ENCODE measurements at regions not wholly inside any gene's neighbourhood (a gene's known extent, or its start where the extent isn't known, plus 50 kb on each side); places are given as distances from the start of the nearest gene placed in this dataset.

- no peaks in the 10 kb centered on the region for H3K27me3 Mint-ChIP-seq
Measured at GRCh38 chr3:117358717-117359314, 649.2 kb downstream of the TUSC7 start.

DNA sequence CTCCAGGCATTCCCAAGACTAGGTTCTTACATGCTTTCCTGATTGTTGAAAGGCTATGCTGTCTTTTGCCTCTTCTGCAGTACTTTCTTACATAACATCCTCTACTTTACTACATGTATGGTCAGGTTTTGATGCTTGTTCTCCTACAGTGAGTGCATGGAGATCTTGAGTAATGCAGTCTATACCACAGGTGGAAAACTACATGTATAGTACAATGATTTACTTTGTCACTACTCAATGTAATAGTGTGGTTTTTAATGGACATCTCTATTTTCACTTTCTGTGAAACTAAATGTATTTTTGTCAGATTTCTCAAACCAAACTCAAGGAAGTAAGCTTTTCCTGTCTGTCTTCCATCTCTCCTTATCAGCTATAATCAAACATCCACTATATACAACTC, 657.0 kb downstream of the TUSC7 start:
- Mint-ChIP-seq H3K4me3 (no peak overlapping the region), H3K9me3 (peaks cover 14% of the 10 kb centered on the region), H3K4me1 (ENCODE audit: low read depth) (no peaks in the 10 kb centered on the region), H3K36me3 (ENCODE audit: low read depth) (no peaks in the 10 kb centered on the region), H3K27me3 (no peaks in the 10 kb centered on the region), H3K27ac (no peak overlapping the region)
- no peak for DNase-seq

More at GRCh38 chr3:117358717-117359314, 649.2 kb downstream of the TUSC7 start:
- DNase-seq: no peak
- Mint-ChIP-seq H3K4me3 (no peak overlapping the region), H3K36me3 (ENCODE audit: low read depth) (no peaks in the 10 kb centered on the region), H3K9me3 (peaks cover 32% of the 10 kb centered on the region), H3K4me1 (ENCODE audit: low read depth) (no peaks in the 10 kb centered on the region), H3K27ac (no peak overlapping the region)

- no peaks in the 10 kb centered on the region for H3K36me3 Mint-ChIP-seq (ENCODE audit: low read depth)
- H3K4me1 Mint-ChIP-seq (ENCODE audit: low read depth): no peaks in the 10 kb centered on the region
- H3K9me3 Mint-ChIP-seq: peaks cover 4% of the 10 kb centered on the region
- no peaks in the 10 kb centered on the region for H3K27me3 Mint-ChIP-seq
- H3K4me3 Mint-ChIP-seq: no peak overlapping the region
- no peak overlapping the region for H3K27ac Mint-ChIP-seq
- DNase-seq: no peak
Measured at GRCh38 chr3:117367861-117368260, 658.3 kb downstream of the TUSC7 start.

DNA sequence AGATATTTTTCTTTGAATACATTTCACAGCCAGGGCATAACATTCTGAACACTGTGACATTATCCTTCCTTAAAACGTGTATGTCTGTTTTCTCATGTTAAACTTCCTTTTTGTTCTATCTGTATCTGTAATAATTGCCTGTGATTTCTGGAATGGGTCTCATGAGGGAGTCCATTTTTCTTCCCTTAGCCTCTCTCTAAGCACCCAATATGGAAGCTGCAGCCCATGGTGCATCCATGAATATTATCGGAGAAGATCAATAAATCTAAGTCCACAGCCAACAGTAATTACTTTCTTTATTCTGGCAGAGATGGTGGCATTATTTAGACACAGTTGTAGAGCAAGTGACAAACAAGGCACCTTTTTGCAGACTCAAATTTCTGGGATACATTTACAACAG, 671.1 kb downstream of the TUSC7 start:
- no peaks in the 10 kb centered on the region for H3K27me3 Mint-ChIP-seq
- peaks cover 2% of the 10 kb centered on the region for H3K9me3 Mint-ChIP-seq

GRCh38 chr3:117393119-117393518, 683.5 kb downstream of the TUSC7 start:
- no peaks in the 10 kb centered on the region for H3K27me3 Mint-ChIP-seq
- peaks cover 3% of the 10 kb centered on the region for H3K9me3 Mint-ChIP-seq
- DNase-seq: no peak
- no peak overlapping the region for H3K27ac Mint-ChIP-seq
- no peaks in the 10 kb centered on the region for H3K36me3 Mint-ChIP-seq (ENCODE audit: low read depth)
- no peaks in the 10 kb centered on the region for H3K4me1 Mint-ChIP-seq (ENCODE audit: low read depth)
- no peak overlapping the region for H3K4me3 Mint-ChIP-seq

More for the DNA sequence above, 671.1 kb downstream of the TUSC7 start:
- Mint-ChIP-seq H3K27ac (no peak overlapping the region), H3K4me1 (ENCODE audit: low read depth) (no peaks in the 10 kb centered on the region), H3K4me3 (no peak overlapping the region), H3K36me3 (ENCODE audit: low read depth) (no peaks in the 10 kb centered on the region)
- DNase-seq: no peak

- Mint-ChIP-seq H3K36me3 (ENCODE audit: low read depth) (no peaks in the 10 kb centered on the region), H3K4me1 (ENCODE audit: low read depth) (no peaks in the 10 kb centered on the region), H3K4me3 (no peak overlapping the region), H3K27ac (no peak overlapping the region), H3K27me3 (no peaks in the 10 kb centered on the region), H3K9me3 (no peaks in the 10 kb centered on the region)
- no peak for DNase-seq
Measured at GRCh38 chr3:117398141-117398899, 688.7 kb downstream of the TUSC7 start.

DNA sequence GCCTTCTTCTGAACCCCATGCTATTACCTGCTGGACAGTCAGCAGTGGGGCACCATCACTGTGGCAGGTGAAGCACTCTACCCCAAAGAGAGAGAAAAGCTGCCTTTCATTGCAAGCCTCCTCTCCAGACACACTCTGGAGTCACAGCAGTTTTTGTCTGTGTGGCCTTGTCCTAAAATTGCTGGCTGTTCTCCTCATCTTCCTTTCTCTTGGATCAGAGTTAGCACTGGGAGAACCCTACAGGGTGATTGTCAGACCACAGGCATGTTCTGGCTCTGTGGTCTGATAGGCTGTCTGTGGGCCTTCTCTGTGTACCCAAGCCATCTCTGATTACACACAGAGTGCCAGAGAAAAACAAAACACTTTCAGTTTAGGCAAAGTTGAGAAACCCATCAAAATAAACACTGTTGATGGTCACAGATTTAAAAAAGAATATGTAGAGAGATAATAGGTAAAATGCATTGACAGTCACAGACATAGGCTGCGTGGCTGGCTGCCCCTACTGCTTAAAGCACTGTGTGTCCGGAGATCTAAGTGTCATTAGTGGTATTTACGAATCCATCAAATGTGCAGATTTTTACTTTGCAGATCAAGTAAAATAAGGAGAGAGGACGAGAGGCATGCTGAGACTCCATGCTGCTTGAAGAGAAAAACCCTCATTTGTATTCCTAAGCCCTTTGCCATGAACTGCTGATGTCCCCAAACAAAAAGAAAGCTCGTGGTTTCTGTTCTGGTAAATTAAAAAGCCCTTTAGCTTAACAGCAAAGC, 689.9 kb downstream of the TUSC7 start:
- DNase-seq: no peak
- Mint-ChIP-seq H3K27me3 (no peaks in the 10 kb centered on the region), H3K27ac (no peak overlapping the region), H3K4me3 (no peak overlapping the region), H3K4me1 (ENCODE audit: low read depth) (no peaks in the 10 kb centered on the region), H3K9me3 (no peaks in the 10 kb centered on the region), H3K36me3 (ENCODE audit: low read depth) (no peaks in the 10 kb centered on the region)

DNA sequence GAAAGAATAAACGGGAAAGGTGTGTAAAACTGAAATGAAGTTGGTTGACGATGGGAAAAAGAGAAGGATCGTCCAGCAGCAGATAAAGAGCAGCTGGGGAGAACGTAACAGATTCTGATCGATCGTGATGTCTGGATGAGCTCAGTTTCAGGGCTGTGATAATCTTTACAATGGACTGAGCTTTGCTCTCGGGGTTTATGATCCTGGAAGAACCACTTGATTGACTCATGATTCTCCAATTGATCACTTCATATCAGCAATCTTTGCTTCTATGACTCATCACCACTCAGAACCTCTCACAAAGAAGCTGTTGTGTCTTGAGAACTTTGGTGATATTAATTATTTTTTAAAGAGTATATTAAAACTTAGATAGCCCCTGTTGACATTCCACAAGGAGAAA, 690.7 kb downstream of the TUSC7 start:
- no peak overlapping the region for H3K27ac Mint-ChIP-seq
- no peaks in the 10 kb centered on the region for H3K27me3 Mint-ChIP-seq
- H3K4me1 Mint-ChIP-seq (ENCODE audit: low read depth): no peaks in the 10 kb centered on the region

GRCh38 chr3:117404141-117404540, 694.6 kb downstream of the TUSC7 start:
- no peak overlapping the region for H3K4me3 Mint-ChIP-seq
- H3K9me3 Mint-ChIP-seq: no peaks in the 10 kb centered on the region
- H3K27ac Mint-ChIP-seq: no peak overlapping the region
- no peak for DNase-seq
- H3K36me3 Mint-ChIP-seq (ENCODE audit: low read depth): no peaks in the 10 kb centered on the region
- H3K27me3 Mint-ChIP-seq: no peaks in the 10 kb centered on the region
- H3K4me1 Mint-ChIP-seq (ENCODE audit: low read depth): no peaks in the 10 kb centered on the region

More for the DNA sequence above, 690.7 kb downstream of the TUSC7 start:
- Mint-ChIP-seq H3K36me3 (ENCODE audit: low read depth) (no peaks in the 10 kb centered on the region), H3K4me3 (no peak overlapping the region), H3K9me3 (no peaks in the 10 kb centered on the region)
- DNase-seq: no peak

GRCh38 chr3:117404730-117405129, 695.2 kb downstream of the TUSC7 start:
- Mint-ChIP-seq H3K36me3 (ENCODE audit: low read depth) (no peaks in the 10 kb centered on the region), H3K27ac (no peak overlapping the region), H3K9me3 (no peaks in the 10 kb centered on the region), H3K4me1 (ENCODE audit: low read depth) (no peaks in the 10 kb centered on the region), H3K27me3 (no peaks in the 10 kb centered on the region), H3K4me3 (no peak overlapping the region)
- no peak for DNase-seq

DNA sequence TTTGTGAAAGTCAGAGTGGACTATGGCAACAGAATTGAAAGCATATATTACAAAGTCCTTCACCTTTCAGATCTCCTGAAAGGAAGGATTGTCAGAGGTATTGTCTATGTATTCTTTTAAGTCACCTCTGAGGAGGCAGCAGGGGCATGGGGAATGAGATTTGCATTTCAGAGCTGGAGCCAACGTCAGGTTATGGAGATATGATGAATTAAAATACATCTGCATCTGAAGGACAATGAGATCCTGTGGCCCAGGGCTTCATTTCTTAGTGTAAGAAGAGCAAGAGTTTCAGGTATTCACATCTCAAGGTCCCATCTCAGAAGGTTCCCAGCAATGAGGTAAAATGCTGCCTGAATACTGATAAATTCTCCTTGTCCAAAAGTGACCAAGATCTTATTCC, 695.8 kb downstream of the TUSC7 start:
- Mint-ChIP-seq H3K27ac (no peak overlapping the region), H3K4me3 (no peak overlapping the region), H3K36me3 (ENCODE audit: low read depth) (no peaks in the 10 kb centered on the region), H3K9me3 (no peaks in the 10 kb centered on the region), H3K4me1 (ENCODE audit: low read depth) (no peaks in the 10 kb centered on the region), H3K27me3 (no peaks in the 10 kb centered on the region)
- no peak for DNase-seq

GRCh38 chr3:117407317-117407716, 697.7 kb downstream of the TUSC7 start:
- Mint-ChIP-seq H3K4me3 (no peak overlapping the region), H3K27ac (no peak overlapping the region)

GRCh38 chr3:117408811-117409210, 699.2 kb downstream of the TUSC7 start:
- no peak for DNase-seq
- Mint-ChIP-seq H3K9me3 (no peaks in the 10 kb centered on the region), H3K4me3 (no peak overlapping the region), H3K27ac (no peak overlapping the region), H3K27me3 (no peaks in the 10 kb centered on the region), H3K4me1 (ENCODE audit: low read depth) (no peaks in the 10 kb centered on the region), H3K36me3 (ENCODE audit: low read depth) (no peaks in the 10 kb centered on the region)

More at GRCh38 chr3:117407317-117407716, 697.7 kb downstream of the TUSC7 start:
- H3K36me3 Mint-ChIP-seq (ENCODE audit: low read depth): no peaks in the 10 kb centered on the region
- H3K27me3 Mint-ChIP-seq: no peaks in the 10 kb centered on the region
- no peaks in the 10 kb centered on the region for H3K4me1 Mint-ChIP-seq (ENCODE audit: low read depth)
- H3K9me3 Mint-ChIP-seq: no peaks in the 10 kb centered on the region
- DNase-seq: no peak

- no peak overlapping the region for H3K27ac Mint-ChIP-seq
- H3K4me3 Mint-ChIP-seq: no peak overlapping the region
Measured at GRCh38 chr3:117409256-117409655, 699.7 kb downstream of the TUSC7 start.

More at GRCh38 chr3:117409256-117409655, 699.7 kb downstream of the TUSC7 start:
- no peak for DNase-seq
- H3K9me3 Mint-ChIP-seq: no peaks in the 10 kb centered on the region
- no peaks in the 10 kb centered on the region for H3K4me1 Mint-ChIP-seq (ENCODE audit: low read depth)
- H3K36me3 Mint-ChIP-seq (ENCODE audit: low read depth): no peaks in the 10 kb centered on the region
- no peaks in the 10 kb centered on the region for H3K27me3 Mint-ChIP-seq
